ENCODE measurements at regions not wholly inside any gene's neighbourhood (a gene's known extent, or its start where the extent isn't known, plus 50 kb on each side); places are given as distances from the start of the nearest gene placed in this dataset.

- no peak overlapping the region for H3K27ac ChIP-seq (ENCODE audit: extremely low read length, insufficient read depth, low read length)
- no peaks in the 10 kb centered on the region for H3K9me3 ChIP-seq (ENCODE audit: low read length)
- H3K79me2 ChIP-seq (ENCODE audit: insufficient read depth, low read length), result no peaks in the 10 kb centered on the region
- no peak overlapping the region for H3K4me2 ChIP-seq (ENCODE audit: low read depth, low read length)
- DNase-seq (ENCODE audit: low spot score), result no peak
- TF ChIP-seq TCF12 (IDR thresholded peaks at IDR 0.05) (no peak), TCF12 (CRISPR knock-in tag; IDR thresholded peaks at IDR 0.05) (no peak), MLLT10 (CRISPR knock-in tag; IDR thresholded peaks at IDR 0.05) (no peak), FOXK2 (IDR thresholded peaks at IDR 0.05) (no peak), CSRNP2 (CRISPR knock-in tag; conservative IDR thresholded peaks at IDR 0.05; ENCODE audit: low read depth) (no peak), RAD51 (IDR thresholded peaks at IDR 0.05; ENCODE audit: borderline replicate concordance) (no peak)
- H2AFZ ChIP-seq (ENCODE audit: low read length), result no peak overlapping the region
- intact Hi-C loops (cut with micrococcal nuclease; ENCODE audit: unreplicated experiment) (no loop called here), in situ Hi-C loops (cut with HindIII; ENCODE audit: extremely low pct_ligation_motif_present, low pct_unique_long_range_greater_than_20kb) (no loop called here)
- ChIA-PET POLR2A (no interaction called here), CTCF (ENCODE audit: low intra/inter-chr PET ratio, low total read pairs) (no interaction called here)
- no peaks in the 10 kb centered on the region for H4K20me1 ChIP-seq (ENCODE audit: insufficient read depth, low read length)
- 21% methylated on average over 3 of the region's 3 CpGs for WGBS (ENCODE audit: low lambda C conversion rate)
- H3K9ac ChIP-seq (ENCODE audit: insufficient read depth, low read depth, low read length), result no peak overlapping the region
- no peaks in the 10 kb centered on the region for H3K4me1 ChIP-seq (ENCODE audit: insufficient read depth, low read length)
- FAIRE-seq, result no peak
- no TSS peak for BruUV-seq (replicated peaks)
- H3K4me3 ChIP-seq (replicated peaks in 1 of 3; ENCODE audit: insufficient read depth in 1 of 3, low read depth in 2 of 3, low read length in 3 of 3), result no peak overlapping the region
- no peak for ATAC-seq
- H3K36me3 ChIP-seq (replicated peaks in 1 of 2; ENCODE audit: control insufficient read depth in 1 of 2, insufficient read depth in 2 of 2, low read length in 2 of 2), result no peaks in the 10 kb centered on the region
- H3K27me3 ChIP-seq (ENCODE audit: control insufficient read depth in 1 of 2, insufficient read depth in 2 of 2, low read length in 2 of 2), result no peaks in the 10 kb centered on the region
Measured at GRCh38 chr1:221371705-221372104, 370.2 kb downstream of the DUSP10 start.

- CTCF ChIA-PET (ENCODE audit: low intra/inter-chr PET ratio, low total read pairs), result no interaction called here
- H3K27ac ChIP-seq (ENCODE audit: extremely low read length, insufficient read depth, low read length), result no peak overlapping the region
- H3K4me1 ChIP-seq (ENCODE audit: insufficient read depth, low read length), result no peaks in the 10 kb centered on the region
- TF ChIP-seq ZNF572 (CRISPR knock-in tag; IDR thresholded peaks at IDR 0.05) (no peak), MAFF (IDR thresholded peaks at IDR 0.05; ENCODE audit: low read depth, low read length) (peak; percentile 54), MAFK (conservative IDR thresholded peaks at IDR 0.05 in 1 of 2, IDR thresholded peaks at IDR 0.05 in 1 of 2; ENCODE audit: low read length in 2 of 2) (peak; percentile 50 to 70; a peak in 3 of 4 replicates)
- WGBS (ENCODE audit: low lambda C conversion rate), result 4% methylated on average over 1 of the region's 1 CpG
- no peak for FAIRE-seq
- BruUV-seq (replicated peaks), result no TSS peak
- ATAC-seq, result no peak
- no peak overlapping the region for H2AFZ ChIP-seq (ENCODE audit: low read length)
- H3K4me3 ChIP-seq (replicated peaks in 1 of 3; ENCODE audit: insufficient read depth in 1 of 3, low read depth in 2 of 3, low read length in 3 of 3), result no peak overlapping the region
- intact Hi-C loops (cut with micrococcal nuclease; ENCODE audit: unreplicated experiment) (no loop called here), in situ Hi-C loops (cut with HindIII; ENCODE audit: extremely low pct_ligation_motif_present, low pct_unique_long_range_greater_than_20kb) (no loop called here)
- POLR2A ChIA-PET, result no interaction called here
- H3K27me3 ChIP-seq (ENCODE audit: control insufficient read depth in 1 of 2, insufficient read depth in 2 of 2, low read length in 2 of 2), result no peaks in the 10 kb centered on the region
- H3K79me2 ChIP-seq (ENCODE audit: insufficient read depth, low read length), result no peaks in the 10 kb centered on the region
- H3K36me3 ChIP-seq (replicated peaks in 1 of 2; ENCODE audit: control insufficient read depth in 1 of 2, insufficient read depth in 2 of 2, low read length in 2 of 2), result no peaks in the 10 kb centered on the region
- H3K9ac ChIP-seq (ENCODE audit: insufficient read depth, low read depth, low read length), result no peak overlapping the region
- no peak for DNase-seq (ENCODE audit: low spot score)
- H4K20me1 ChIP-seq (ENCODE audit: insufficient read depth, low read length), result no peaks in the 10 kb centered on the region
- no peaks in the 10 kb centered on the region for H3K9me3 ChIP-seq (ENCODE audit: low read length)
- no peak overlapping the region for H3K4me2 ChIP-seq (ENCODE audit: low read depth, low read length)
Measured at GRCh38 chr1:221373795-221374194, 368.1 kb downstream of the DUSP10 start.

All from HepG2 (cell line).